ENCODE measurements at regions not wholly inside any gene's neighbourhood (a gene's known extent, or its start where the extent isn't known, plus 50 kb on each side); places are given as distances from the start of the nearest gene placed in this dataset.
"Not testable (repeated sequence)": the region's sequence is repeated elsewhere in the genome, so short reads cannot be mapped to it uniquely, and the experiment has no call there.

GRCh38 chr3:194189243-194189791 lies 53.4 kb downstream of the HES1 start:
- no peak for DNase-seq (ENCODE audit: low spot score)

DNA sequence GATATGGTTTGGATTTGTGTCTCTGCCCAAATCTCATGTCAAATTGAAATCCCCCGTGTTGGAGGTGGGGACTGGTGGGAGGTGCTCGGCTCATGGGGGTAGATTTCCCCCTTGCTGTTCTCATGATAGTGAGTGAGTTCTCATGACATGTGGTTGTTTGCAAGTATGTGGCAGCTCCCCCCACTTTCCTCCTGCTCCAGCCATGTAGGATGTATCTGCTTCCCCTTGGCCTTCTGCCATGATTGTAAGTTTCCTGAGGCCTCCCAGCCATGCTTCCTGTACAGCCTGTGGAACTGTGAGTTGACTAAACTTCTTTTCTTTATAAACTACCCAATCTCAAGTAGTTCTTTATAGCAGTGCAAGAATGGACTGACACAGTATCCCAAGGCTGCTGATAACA lies 55.9 kb downstream of the HES1 start:
- not testable (repeated sequence) for DNase-seq (ENCODE audit: low spot score)

GRCh38 chr3:194194051-194194756 lies 58.3 kb downstream of the HES1 start:
- no peak for DNase-seq (ENCODE audit: low spot score)

DNA sequence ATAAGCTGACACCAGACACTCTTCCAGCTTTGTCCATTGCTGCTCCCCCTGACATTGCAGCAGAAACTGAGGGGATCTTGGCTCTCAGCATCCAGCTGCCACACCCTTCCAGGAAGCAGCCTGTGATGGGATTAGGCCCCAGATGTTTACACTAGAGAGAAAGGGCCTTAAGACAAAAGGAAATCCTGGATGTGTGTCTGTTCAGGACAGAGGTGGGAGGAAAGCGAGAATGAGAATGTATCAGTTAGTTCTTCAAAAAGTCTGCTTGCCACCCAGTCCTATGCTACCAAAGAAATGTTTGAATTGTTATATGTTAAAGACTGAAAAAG lies 58.8 kb downstream of the HES1 start:
- no peak for DNase-seq (ENCODE audit: low spot score)

GRCh38 chr3:194195611-194196010 lies 59.7 kb downstream of the HES1 start:
- no peak for DNase-seq (ENCODE audit: low spot score)

- DNase-seq (ENCODE audit: low spot score): no peak
Measured at GRCh38 chr3:194196876-194197275, 60.9 kb downstream of the HES1 start.

- DNase-seq (ENCODE audit: low spot score): no peak
Measured at GRCh38 chr3:194197396-194197960, 61.5 kb downstream of the HES1 start.

GRCh38 chr3:194197981-194198695 lies 62.2 kb downstream of the HES1 start:
- no peak for DNase-seq (ENCODE audit: low spot score)

DNA sequence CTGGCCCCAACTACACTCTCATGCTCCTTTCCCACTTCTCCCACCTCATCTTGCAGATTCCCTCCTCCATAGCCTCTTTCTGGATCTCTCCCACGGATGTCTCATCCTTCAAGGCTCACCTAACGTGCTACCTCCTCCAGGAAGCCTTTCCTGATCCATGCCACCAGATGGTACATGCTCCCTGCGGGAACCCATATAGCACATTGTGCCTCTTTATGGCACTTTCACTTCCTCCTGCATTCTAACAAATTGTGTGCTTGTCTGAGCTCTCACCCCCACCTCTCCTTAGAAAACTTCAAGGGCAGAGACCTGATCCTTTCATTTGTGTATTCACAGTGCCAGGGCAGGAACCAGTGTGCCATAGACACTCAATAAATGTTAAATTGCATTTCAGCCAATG lies 63.0 kb downstream of the HES1 start:
- DNase-seq (ENCODE audit: low spot score): no peak

DNA sequence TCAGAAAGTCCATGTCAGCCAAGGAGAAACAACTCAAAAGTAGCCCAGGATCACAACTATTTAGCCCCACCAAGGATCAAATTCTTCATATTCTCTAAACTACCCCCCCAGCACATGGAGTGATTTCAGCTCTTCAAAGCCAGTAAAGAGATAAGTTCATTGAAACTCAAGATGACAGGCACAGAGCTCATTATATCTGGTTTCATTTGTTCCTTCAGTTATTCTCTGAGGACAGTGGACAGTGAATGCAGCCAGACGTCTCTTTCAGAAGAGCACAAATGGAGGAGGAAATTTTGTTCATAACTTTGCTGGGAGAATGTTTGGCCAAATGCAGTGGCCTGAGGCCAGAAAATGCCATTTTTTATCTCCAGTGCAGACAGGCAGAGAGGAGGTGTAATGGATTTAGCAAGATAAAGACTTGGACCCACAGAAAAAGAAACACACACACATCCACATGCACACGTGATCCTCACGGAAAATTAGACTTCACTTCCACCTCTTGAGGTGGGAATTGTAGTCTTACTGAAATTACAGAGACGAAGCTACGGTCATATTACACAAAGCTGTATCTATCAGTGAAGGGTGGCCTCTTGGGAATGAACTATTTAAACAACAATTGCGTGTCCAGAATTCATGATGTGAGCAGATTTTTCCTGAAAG lies 64.6 kb downstream of the HES1 start:
- no peak for DNase-seq (ENCODE audit: low spot score)

GRCh38 chr3:194201953-194202666 lies 66.2 kb downstream of the HES1 start:
- no peak for DNase-seq (ENCODE audit: low spot score)

DNA sequence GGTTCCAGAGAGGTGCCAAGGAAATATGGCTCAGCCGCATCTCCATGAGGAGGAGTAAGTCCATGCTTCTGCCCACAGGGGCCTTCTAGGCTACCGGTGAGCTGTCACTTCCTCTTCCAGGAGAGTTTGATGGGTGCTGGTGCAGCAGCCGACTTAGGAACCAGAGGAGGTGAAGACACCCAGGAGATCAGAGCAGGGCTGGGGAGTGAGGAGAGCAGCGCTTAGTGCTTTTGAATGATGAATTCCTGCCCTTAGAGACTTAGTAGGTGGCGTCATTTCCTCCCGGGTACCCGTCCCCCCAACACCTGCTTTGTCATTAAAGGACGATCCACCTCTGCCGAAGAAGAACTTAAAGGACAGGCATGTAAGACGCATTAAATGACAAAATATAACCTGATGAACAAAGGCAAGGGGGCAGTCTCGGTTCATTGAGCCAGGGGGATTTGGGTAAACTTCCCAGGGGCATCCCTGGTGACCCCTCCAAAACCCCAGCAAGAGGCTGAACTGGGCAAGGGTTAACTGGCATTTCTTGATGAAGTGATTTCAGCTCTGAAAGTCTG lies 67.6 kb downstream of the HES1 start:
- DNase-seq (ENCODE audit: low spot score): no peak

GRCh38 chr3:194204042-194204987 lies 68.4 kb downstream of the HES1 start:
- DNase-seq (ENCODE audit: low spot score): no peak

- DNase-seq (ENCODE audit: low spot score): no peak
Measured at GRCh38 chr3:194205675-194206133, 69.8 kb downstream of the HES1 start.

- no peak for DNase-seq (ENCODE audit: low spot score)
Measured at GRCh38 chr3:194206320-194206719, 70.4 kb downstream of the HES1 start.

- DNase-seq (ENCODE audit: low spot score): no peak
Measured at GRCh38 chr3:194208709-194209108, 72.8 kb downstream of the HES1 start.

DNA sequence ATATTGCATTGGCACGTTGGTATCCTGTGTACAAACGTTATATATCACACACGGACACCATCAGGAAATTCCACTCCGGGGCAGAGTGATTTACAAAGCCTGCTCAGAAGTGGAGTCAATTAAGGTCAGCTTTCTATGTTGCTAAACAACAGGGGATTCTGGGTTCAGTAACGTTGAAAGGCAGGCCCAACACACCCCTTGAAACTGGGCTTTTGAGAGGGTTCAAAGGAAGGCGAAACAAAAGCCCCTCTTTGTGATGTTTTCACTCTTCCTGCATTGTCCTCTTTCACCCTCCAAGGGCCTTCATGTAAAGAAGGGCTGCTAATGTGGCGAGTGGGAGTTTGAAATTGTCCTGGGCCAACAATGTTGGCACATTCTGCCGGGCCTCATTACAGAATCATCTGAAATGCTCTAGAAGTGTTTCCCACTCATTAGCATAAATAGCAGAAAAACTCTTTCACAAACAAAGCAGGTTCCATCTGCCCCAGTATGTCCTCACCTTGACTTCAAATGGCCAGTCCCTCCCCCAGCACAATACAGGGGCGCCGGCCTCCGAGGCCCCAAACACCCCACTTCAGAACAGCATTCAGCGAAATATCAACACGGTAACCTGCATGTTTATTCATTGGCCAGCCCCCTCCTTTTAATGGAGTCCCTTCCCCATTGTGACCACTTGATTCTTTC lies 76.4 kb downstream of the HES1 start:
- no peak for DNase-seq (ENCODE audit: low spot score)

GRCh38 chr3:194212845-194213331 lies 76.9 kb downstream of the HES1 start:
- no peak for DNase-seq (ENCODE audit: low spot score)

DNA sequence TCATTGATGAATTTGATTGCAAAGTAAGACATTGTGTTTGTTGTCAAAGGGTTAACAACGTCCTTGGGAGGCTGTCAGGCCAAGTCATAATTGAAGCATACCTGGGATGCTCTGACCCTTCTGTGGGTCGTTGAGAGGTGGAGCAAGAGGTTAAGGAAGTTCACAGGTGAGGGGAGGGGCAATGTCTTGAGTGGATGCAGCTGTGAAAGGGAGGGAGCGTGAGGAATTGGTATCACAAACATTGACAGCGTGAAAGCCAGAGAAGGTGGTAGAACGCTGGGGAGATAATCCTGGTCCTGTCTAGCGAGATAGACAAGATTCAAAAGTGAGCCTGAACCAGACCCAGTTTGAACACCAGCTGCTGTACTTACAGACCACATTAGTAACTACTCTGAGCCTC lies 79.4 kb downstream of the HES1 start:
- DNase-seq (ENCODE audit: low spot score): no peak

Data from globus pallidus (tissue), 1 donor.